ENCODE measurements at regions not wholly inside any gene's neighbourhood (a gene's known extent, or its start where the extent isn't known, plus 50 kb on each side); places are given as distances from the start of the nearest gene placed in this dataset.

GRCh38 chr3:94909726-94910125, 846.9 kb downstream of the NSUN3 start:
- TF ChIP-seq EZH2 (IDR thresholded peaks at IDR 0.05; ENCODE audit: borderline replicate concordance, low read depth, low read length, severe bottlenecking), result no peak
- TF ChIP-seq CTCF (IDR thresholded peaks at IDR 0.05; ENCODE audit: borderline replicate concordance, extremely low read depth, low read length, poor library complexity, severe bottlenecking), result no peak

Measured in DND-41 (cell line).